ENCODE measurements at regions not wholly inside any gene's neighbourhood (a gene's known extent, or its start where the extent isn't known, plus 50 kb on each side); places are given as distances from the start of the nearest gene placed in this dataset.

DNA sequence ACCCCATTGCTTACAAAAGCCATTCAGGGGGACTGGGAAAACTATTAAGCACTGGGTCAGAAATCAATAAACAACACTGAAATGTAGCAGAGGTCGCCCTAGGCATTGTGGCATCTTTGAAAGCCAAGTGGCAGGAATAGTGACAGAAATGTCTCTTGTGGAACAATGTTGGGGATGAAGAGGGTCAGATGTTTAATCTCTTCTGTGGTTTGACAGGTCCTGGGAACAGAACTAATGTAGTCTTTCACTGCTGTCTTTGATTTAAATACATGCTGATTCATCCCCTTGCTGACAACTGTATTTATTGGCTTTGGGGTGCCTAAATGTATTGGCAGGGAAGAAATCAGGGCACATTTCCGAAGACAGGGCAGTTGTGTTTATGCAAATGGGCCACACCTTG is 194.8 kb downstream of the ATG4C start:
- TF ChIP-seq, protein P1, sequence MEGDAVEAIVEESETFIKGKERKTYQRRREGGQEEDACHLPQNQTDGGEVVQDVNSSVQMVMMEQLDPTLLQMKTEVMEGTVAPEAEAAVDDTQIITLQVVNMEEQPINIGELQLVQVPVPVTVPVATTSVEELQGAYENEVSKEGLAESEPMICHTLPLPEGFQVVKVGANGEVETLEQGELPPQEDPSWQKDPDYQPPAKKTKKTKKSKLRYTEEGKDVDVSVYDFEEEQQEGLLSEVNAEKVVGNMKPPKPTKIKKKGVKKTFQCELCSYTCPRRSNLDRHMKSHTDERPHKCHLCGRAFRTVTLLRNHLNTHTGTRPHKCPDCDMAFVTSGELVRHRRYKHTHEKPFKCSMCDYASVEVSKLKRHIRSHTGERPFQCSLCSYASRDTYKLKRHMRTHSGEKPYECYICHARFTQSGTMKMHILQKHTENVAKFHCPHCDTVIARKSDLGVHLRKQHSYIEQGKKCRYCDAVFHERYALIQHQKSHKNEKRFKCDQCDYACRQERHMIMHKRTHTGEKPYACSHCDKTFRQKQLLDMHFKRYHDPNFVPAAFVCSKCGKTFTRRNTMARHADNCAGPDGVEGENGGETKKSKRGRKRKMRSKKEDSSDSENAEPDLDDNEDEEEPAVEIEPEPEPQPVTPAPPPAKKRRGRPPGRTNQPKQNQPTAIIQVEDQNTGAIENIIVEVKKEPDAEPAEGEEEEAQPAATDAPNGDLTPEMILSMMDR (IDR thresholded peaks at IDR 0.05) = no peak
- Mint-ChIP-seq H3K36me3 (ENCODE audit: low read depth) (no peaks in the 10 kb centered on the region), H3K4me1 (ENCODE audit: low read depth) (no peaks in the 10 kb centered on the region), H3K4me3 (no peak overlapping the region), H3K9me3 (no peaks in the 10 kb centered on the region), H3K27me3 (ENCODE audit: insufficient read depth) (peaks cover 7% of the 10 kb centered on the region), H3K27ac (no peak overlapping the region)
- no peak for DNase-seq

DNA sequence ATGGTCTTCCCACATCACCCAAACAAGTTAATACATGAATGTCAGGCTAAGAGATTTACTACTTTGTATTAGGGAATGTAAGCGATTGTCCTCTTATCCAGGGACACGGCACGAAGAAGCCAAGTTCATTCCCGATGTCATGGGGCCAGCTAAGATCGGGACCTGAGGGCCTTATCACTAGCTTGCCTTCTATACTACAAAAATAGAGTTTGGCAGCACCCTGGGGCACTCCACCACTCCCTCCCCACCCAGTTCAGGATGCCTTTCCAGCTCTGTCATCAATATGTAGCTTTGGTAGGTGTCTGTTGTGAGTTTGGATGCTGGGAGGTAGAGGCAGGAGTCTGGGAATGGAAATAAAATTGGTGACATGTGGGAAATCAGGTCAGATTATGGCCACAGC is 197.5 kb downstream of the ATG4C start:
- no peaks in the 10 kb centered on the region for H3K36me3 Mint-ChIP-seq (ENCODE audit: low read depth)
- peaks cover 2% of the 10 kb centered on the region for H3K27me3 Mint-ChIP-seq (ENCODE audit: insufficient read depth)
- TF ChIP-seq, protein P1 (IDR thresholded peaks at IDR 0.05) = no peak
- no peak for DNase-seq
- no peaks in the 10 kb centered on the region for H3K9me3 Mint-ChIP-seq
- no peaks in the 10 kb centered on the region for H3K4me1 Mint-ChIP-seq (ENCODE audit: low read depth)
- H3K27ac Mint-ChIP-seq = no peak overlapping the region
- no peak overlapping the region for H3K4me3 Mint-ChIP-seq

DNA sequence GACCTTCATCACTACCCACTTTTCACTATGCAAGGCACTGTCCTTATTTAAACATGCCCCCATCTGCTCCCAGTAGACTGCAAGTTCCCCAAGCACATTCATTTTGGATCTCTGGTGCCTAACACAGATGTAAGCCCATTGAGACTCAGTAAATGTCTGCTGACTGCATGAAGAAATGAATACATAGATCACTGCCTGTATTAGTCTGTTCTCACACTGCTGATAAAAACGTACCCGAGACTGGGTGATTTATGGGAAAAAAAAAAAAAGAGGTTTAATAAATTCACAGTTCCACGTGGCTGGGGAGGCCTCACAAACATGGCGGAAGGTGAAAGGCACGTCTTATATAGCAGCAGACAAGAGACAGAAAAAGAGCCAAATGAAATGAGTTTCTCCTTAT is 204.9 kb downstream of the ATG4C start:
- H3K9me3 Mint-ChIP-seq = peaks cover 5% of the 10 kb centered on the region
- H3K36me3 Mint-ChIP-seq (ENCODE audit: low read depth) = no peaks in the 10 kb centered on the region
- TF ChIP-seq, protein P1 (IDR thresholded peaks at IDR 0.05) = no peak
- no peak overlapping the region for H3K4me3 Mint-ChIP-seq
- no peaks in the 10 kb centered on the region for H3K4me1 Mint-ChIP-seq (ENCODE audit: low read depth)
- peaks cover 4% of the 10 kb centered on the region for H3K27me3 Mint-ChIP-seq (ENCODE audit: insufficient read depth)
- DNase-seq = no peak
- H3K27ac Mint-ChIP-seq = no peak overlapping the region

DNA sequence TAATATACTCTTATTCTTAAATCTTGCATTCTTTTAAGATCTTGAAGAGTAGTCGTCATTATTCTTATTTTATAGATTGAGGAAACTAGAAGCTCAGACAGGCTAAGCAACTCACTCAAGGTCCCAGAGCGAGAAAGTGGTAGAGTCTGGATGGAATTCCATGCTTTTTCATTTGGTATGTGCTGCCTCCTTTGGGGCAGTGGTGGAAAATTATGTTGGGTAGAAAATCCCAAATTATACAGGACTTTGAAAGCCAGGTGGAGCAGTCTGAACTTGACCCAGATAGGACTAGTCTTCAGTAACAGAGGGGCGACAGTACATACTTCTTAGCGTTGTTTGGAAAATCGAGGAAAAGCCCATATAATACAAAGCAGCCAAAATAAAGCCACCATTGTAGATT is 205.6 kb downstream of the ATG4C start:
- H3K27ac Mint-ChIP-seq = no peak overlapping the region
- H3K36me3 Mint-ChIP-seq (ENCODE audit: low read depth) = no peaks in the 10 kb centered on the region
- DNase-seq = no peak
- no peaks in the 10 kb centered on the region for H3K4me1 Mint-ChIP-seq (ENCODE audit: low read depth)
- TF ChIP-seq, protein P1 (IDR thresholded peaks at IDR 0.05) = no peak
- peaks cover 4% of the 10 kb centered on the region for H3K27me3 Mint-ChIP-seq (ENCODE audit: insufficient read depth)
- H3K9me3 Mint-ChIP-seq = peaks cover 5% of the 10 kb centered on the region
- H3K4me3 Mint-ChIP-seq = no peak overlapping the region

DNA sequence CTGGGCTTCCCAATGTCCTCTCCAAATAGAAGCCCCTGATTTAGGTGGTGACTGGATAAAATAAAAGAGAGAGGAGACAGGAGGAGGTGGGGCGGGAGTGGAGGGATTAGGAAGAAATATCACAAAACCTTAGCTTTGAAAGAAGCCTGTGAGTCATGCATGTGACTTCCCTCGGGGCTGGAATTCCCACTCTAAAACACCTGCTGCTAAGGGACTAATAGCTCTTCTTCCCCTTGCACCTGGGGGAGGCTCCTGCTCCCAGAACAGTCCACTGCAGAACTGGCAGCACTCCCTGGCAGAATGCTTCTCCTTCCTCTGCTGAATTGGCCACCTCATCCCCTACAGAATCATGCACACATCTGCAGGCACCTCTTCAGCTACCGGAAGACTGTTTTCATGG is 207.2 kb downstream of the ATG4C start:
- peaks cover 5% of the 10 kb centered on the region for H3K9me3 Mint-ChIP-seq
- TF ChIP-seq, protein P1 (IDR thresholded peaks at IDR 0.05) = no peak
- peaks cover 4% of the 10 kb centered on the region for H3K27me3 Mint-ChIP-seq (ENCODE audit: insufficient read depth)
- no peaks in the 10 kb centered on the region for H3K36me3 Mint-ChIP-seq (ENCODE audit: low read depth)
- H3K27ac Mint-ChIP-seq = no peak overlapping the region
- H3K4me1 Mint-ChIP-seq (ENCODE audit: low read depth) = no peaks in the 10 kb centered on the region
- no peak for DNase-seq
- H3K4me3 Mint-ChIP-seq = no peak overlapping the region

DNA sequence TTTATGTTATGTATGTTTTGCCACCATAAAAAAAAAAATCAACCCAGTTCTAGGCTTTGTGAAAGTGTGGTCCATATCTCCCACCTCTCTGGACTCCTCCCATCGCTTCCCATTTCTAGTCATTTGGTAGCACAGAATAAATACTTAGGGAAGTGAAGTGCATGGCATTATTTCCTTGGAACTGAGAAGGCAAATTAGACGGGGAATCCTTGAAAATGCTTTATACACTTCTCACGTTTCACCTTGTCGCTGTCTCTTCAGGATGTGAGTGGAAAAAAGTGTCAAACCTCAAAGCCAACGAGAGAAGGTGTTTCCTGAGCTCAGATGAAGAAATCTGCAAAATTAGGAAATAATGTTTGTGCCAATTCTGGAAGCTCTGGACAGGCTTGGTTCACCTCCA is 209.9 kb downstream of the ATG4C start:
- no peaks in the 10 kb centered on the region for H3K4me1 Mint-ChIP-seq (ENCODE audit: low read depth)
- no peak overlapping the region for H3K27ac Mint-ChIP-seq
- peaks cover 5% of the 10 kb centered on the region for H3K27me3 Mint-ChIP-seq (ENCODE audit: insufficient read depth)
- no peak for DNase-seq
- TF ChIP-seq, protein P1 (IDR thresholded peaks at IDR 0.05) = no peak
- H3K4me3 Mint-ChIP-seq = no peak overlapping the region
- no peaks in the 10 kb centered on the region for H3K9me3 Mint-ChIP-seq
- H3K36me3 Mint-ChIP-seq (ENCODE audit: low read depth) = no peaks in the 10 kb centered on the region

All from HFFc6 (cell line).